Parathyroid adenoma (tissue), 2 donors: ENCODE measurements at regions not wholly inside any gene's neighbourhood (a gene's known extent, or its start where the extent isn't known, plus 50 kb on each side); places are given as distances from the start of the nearest gene placed in this dataset.

Source experiments
- H2AFZ ChIP-seq: fragments of 300-600 bp; sonication (generic); one replicate; pipeline ENCODE4 v1.7.0; 2017; ENCODE audit warnings: antibody characterized with exemption, mild to moderate bottlenecking
- H3K27ac ChIP-seq: fragments of 300-600 bp; sonication (generic); one replicate; pipeline ENCODE4 v1.7.0; 2017
- H3K27me3 ChIP-seq: fragments of 300-600 bp; sonication (generic); one replicate; pipeline ENCODE4 v1.7.0; 2017; ENCODE audit warnings: low read length; ENCODE audit not compliant: control insufficient read depth, insufficient read depth
- H3K36me3 ChIP-seq: fragments of 300-600 bp; sonication (generic); one replicate; pipeline ENCODE4 v1.7.0; 2017; ENCODE audit warnings: low read length; ENCODE audit not compliant: control insufficient read depth, insufficient read depth
- H3K4me1 ChIP-seq: fragments of 300-600 bp; sonication (generic); one replicate; pipeline ENCODE4 v1.7.0; 2017; ENCODE audit warnings: control low read depth
- H3K4me2 ChIP-seq: fragments of 300-600 bp; sonication (generic); one replicate; pipeline ENCODE4 v1.7.0; 2017; ENCODE audit warnings: low read length
- H3K4me3 ChIP-seq: fragments of 300-600 bp; sonication (generic); one replicate; pipeline ENCODE4 v1.7.0; 2017; ENCODE audit warnings: low read depth, low read length
- H3K79me2 ChIP-seq: fragments of 300-600 bp; sonication (generic); one replicate; pipeline ENCODE4 v1.7.0; 2017; ENCODE audit warnings: control low read depth
- H3K9ac ChIP-seq: fragments of 300-600 bp; sonication (generic); one replicate; pipeline ENCODE4 v1.7.0; 2017; ENCODE audit warnings: mild to moderate bottlenecking
- H3K9me3 ChIP-seq: fragments of 300-600 bp; sonication (generic); one replicate; pipeline ENCODE4 v1.7.0; 2017; ENCODE audit warnings: low read length; ENCODE audit not compliant: control insufficient read depth
- TF ChIP-seq, protein P1 (sequence below): fragments of 300-600 bp; sonication (generic); IDR thresholded peaks from one replicate; pipeline ENCODE4 v1.7.0; 2017; ENCODE audit warnings: antibody characterized with exemption, mild to moderate bottlenecking
- donor health status: primary hyperparathyroidism.

GRCh38 chr10:9987197-9987596, 1030.5 kb upstream of the CELF2 start:
- H2AFZ ChIP-seq = no peak overlapping the region
- H3K27me3 ChIP-seq = no peaks in the 10 kb centered on the region
- H3K27ac ChIP-seq = no peak overlapping the region
- H3K4me1 ChIP-seq = no peaks in the 10 kb centered on the region
- no peak overlapping the region for H3K9ac ChIP-seq
- H3K4me3 ChIP-seq = no peak overlapping the region
- no peak overlapping the region for H3K4me2 ChIP-seq
- TF ChIP-seq, protein P1, sequence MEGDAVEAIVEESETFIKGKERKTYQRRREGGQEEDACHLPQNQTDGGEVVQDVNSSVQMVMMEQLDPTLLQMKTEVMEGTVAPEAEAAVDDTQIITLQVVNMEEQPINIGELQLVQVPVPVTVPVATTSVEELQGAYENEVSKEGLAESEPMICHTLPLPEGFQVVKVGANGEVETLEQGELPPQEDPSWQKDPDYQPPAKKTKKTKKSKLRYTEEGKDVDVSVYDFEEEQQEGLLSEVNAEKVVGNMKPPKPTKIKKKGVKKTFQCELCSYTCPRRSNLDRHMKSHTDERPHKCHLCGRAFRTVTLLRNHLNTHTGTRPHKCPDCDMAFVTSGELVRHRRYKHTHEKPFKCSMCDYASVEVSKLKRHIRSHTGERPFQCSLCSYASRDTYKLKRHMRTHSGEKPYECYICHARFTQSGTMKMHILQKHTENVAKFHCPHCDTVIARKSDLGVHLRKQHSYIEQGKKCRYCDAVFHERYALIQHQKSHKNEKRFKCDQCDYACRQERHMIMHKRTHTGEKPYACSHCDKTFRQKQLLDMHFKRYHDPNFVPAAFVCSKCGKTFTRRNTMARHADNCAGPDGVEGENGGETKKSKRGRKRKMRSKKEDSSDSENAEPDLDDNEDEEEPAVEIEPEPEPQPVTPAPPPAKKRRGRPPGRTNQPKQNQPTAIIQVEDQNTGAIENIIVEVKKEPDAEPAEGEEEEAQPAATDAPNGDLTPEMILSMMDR = no peak
- H3K36me3 ChIP-seq = no peaks in the 10 kb centered on the region
- no peaks in the 10 kb centered on the region for H3K79me2 ChIP-seq
- H3K9me3 ChIP-seq = no peaks in the 10 kb centered on the region

DNA sequence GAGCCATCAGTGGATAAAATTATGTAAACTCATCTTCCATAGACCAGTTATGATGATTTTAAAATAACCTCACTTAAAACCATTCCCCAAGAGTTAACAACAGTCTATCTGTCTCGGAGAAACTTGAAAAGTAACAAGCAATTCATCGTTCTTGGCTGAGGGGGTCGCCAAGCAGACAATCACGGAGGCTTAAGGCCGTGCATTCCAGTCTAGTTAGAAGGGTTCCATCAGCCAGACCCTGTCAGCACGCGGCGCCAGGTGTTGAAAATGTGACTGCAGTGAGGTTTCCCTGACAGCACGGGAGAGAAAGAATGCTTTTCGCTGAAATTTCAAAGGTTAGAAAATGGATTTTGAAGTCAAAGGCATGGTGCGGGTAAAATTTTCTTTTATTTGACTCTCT, 1025.0 kb upstream of the CELF2 start:
- Histone ChIP-seq H3K4me3 (no peak overlapping the region), H3K36me3 (no peaks in the 10 kb centered on the region), H3K4me1 (peaks cover 2% of the 10 kb centered on the region), H3K27ac (peak overlapping the region; percentile 76), H3K27me3 (no peaks in the 10 kb centered on the region), H2AFZ (peak overlapping the region; percentile 52), H3K79me2 (no peaks in the 10 kb centered on the region), H3K4me2 (no peak overlapping the region), H3K9ac (no peak overlapping the region), H3K9me3 (no peaks in the 10 kb centered on the region)
- TF ChIP-seq, protein P1 = peak; percentile 18

- TF ChIP-seq, protein P1 = no peak
- peaks cover 2% of the 10 kb centered on the region for H3K4me1 ChIP-seq
- no peaks in the 10 kb centered on the region for H3K9me3 ChIP-seq
- H2AFZ ChIP-seq = no peak overlapping the region
- H3K79me2 ChIP-seq = no peaks in the 10 kb centered on the region
- H3K27ac ChIP-seq = no peak overlapping the region
- H3K27me3 ChIP-seq = no peaks in the 10 kb centered on the region
- no peak overlapping the region for H3K9ac ChIP-seq
- H3K4me3 ChIP-seq = no peak overlapping the region
- H3K4me2 ChIP-seq = no peak overlapping the region
- H3K36me3 ChIP-seq = no peaks in the 10 kb centered on the region
Observed at GRCh38 chr10:9994131-9994530, 1023.5 kb upstream of the CELF2 start.

GRCh38 chr10:9999627-10000026, 1018.0 kb upstream of the CELF2 start:
- TF ChIP-seq, protein P1 = no peak
- Histone ChIP-seq H3K27ac (no peak overlapping the region), H3K27me3 (no peaks in the 10 kb centered on the region), H3K4me1 (peaks cover 32% of the 10 kb centered on the region), H3K9ac (no peak overlapping the region), H3K4me2 (no peak overlapping the region), H3K4me3 (no peak overlapping the region), H3K36me3 (no peaks in the 10 kb centered on the region), H2AFZ (peak overlapping the region; percentile 17), H3K79me2 (no peaks in the 10 kb centered on the region), H3K9me3 (no peaks in the 10 kb centered on the region)

- no peaks in the 10 kb centered on the region for H3K36me3 ChIP-seq
- TF ChIP-seq, protein P1 = no peak
- peaks cover 18% of the 10 kb centered on the region for H3K4me1 ChIP-seq
- H3K79me2 ChIP-seq = no peaks in the 10 kb centered on the region
- no peak overlapping the region for H3K27ac ChIP-seq
- H3K9me3 ChIP-seq = no peaks in the 10 kb centered on the region
- no peak overlapping the region for H3K4me2 ChIP-seq
- H3K4me3 ChIP-seq = no peak overlapping the region
- no peaks in the 10 kb centered on the region for H3K27me3 ChIP-seq
- H2AFZ ChIP-seq = no peak overlapping the region
- H3K9ac ChIP-seq = no peak overlapping the region
Observed at GRCh38 chr10:10007957-10008356, 1009.7 kb upstream of the CELF2 start.
